Uterus (tissue), 2 donors: ENCODE measurements at regions not wholly inside any gene's neighbourhood (a gene's known extent, or its start where the extent isn't known, plus 50 kb on each side); places are given as distances from the start of the nearest gene placed in this dataset.

Experiments
- POLR2A ChIP-seq, 2 donors: fragments of 450-650 bp; IDR thresholded peaks; one replicate each; pipeline ENCODE4 v1.6.1; 2016; ENCODE audit warnings: antibody characterized with exemption in 2 of 2, mild to moderate bottlenecking in 1 of 2, moderate library complexity in 1 of 2
- TF ChIP-seq, protein P1 (sequence below), 4 experiments: fragments of 200-600 bp in 2 of 4; fragments of 450-650 bp in 2 of 4; sonication (generic) in 2 of 4; IDR thresholded peaks; one replicate each; pipeline ENCODE4 v1.5.1; 2016 to 2019; ENCODE audit warnings: antibody characterized with exemption in 4 of 4, mild to moderate bottlenecking in 2 of 4, moderate library complexity in 1 of 4

DNA sequence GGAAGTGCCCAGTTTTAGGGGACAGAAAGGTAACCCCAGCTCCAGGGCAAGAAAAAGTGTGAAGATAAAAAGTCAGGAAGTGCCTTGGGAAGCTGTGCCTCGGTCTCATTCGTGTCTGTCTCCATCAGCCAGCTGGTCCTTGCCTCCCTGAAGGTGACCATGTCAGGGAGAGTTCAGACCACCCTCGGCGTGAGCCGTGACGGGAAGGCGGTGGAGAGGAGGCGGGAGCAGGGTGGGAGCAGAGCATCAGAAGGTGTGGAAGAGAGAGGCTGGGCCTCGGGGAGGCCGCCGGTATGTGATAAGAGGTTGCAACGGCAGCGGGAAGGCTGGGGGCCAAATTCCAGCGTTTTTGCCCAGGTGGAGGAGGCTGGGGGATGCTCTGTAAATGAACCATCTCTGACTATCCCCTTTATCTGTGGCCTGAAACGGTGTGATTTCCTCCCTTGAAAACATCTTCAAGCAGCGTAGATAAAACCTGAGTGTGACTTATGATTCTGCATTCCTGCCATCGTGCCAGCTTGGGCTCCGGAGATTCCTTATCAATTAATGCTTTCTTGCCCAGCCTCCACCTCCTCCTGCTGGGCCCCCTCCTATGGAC, 251.8 kb downstream of the IRF8 start:
- TF ChIP-seq POLR2A (IDR thresholded peaks at IDR 0.05), result no peak
- TF ChIP-seq, protein P1, sequence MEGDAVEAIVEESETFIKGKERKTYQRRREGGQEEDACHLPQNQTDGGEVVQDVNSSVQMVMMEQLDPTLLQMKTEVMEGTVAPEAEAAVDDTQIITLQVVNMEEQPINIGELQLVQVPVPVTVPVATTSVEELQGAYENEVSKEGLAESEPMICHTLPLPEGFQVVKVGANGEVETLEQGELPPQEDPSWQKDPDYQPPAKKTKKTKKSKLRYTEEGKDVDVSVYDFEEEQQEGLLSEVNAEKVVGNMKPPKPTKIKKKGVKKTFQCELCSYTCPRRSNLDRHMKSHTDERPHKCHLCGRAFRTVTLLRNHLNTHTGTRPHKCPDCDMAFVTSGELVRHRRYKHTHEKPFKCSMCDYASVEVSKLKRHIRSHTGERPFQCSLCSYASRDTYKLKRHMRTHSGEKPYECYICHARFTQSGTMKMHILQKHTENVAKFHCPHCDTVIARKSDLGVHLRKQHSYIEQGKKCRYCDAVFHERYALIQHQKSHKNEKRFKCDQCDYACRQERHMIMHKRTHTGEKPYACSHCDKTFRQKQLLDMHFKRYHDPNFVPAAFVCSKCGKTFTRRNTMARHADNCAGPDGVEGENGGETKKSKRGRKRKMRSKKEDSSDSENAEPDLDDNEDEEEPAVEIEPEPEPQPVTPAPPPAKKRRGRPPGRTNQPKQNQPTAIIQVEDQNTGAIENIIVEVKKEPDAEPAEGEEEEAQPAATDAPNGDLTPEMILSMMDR (IDR thresholded peaks at IDR 0.05), result no peak
